GM18505 (cell line): ENCODE measurements at regions not wholly inside any gene's neighbourhood (a gene's known extent, or its start where the extent isn't known, plus 50 kb on each side); places are given as distances from the start of the nearest gene placed in this dataset.

Source experiments
- ATAC-seq: cut with Tn5 transposase; IDR thresholded peaks from one replicate; pipeline ENCODE4 v1.9.1; 2021; ENCODE audit not compliant: unreplicated experiment
- POLR2A ChIP-seq: IDR thresholded peaks from 4 replicates; pipeline ENCODE4 v1.6.1; 2011; ENCODE audit warnings: borderline replicate concordance; ENCODE audit not compliant: insufficient read depth, insufficient read length; ENCODE audit errors: extremely low read depth

DNA sequence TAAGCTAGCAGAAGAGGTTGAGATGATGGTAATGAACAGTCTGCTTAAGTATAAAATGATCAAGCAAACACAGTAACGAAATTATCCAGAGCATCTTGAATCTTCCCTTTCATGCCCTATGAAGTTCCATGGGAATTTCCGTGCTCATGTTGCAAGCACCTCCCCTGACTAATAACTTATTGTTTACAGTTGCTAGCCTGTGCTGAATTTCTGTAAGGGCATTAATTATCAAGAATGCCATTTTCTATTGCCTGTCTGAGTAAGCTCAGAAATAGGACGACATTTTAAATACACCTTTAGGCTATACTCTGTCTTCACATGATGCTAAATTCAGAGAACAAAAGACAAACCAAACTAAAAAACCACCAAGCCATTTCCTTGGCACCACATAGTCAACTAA is 257.5 kb upstream of the LRTM1 start:
- no peak for TF ChIP-seq POLR2A
- ATAC-seq, result no peak

DNA sequence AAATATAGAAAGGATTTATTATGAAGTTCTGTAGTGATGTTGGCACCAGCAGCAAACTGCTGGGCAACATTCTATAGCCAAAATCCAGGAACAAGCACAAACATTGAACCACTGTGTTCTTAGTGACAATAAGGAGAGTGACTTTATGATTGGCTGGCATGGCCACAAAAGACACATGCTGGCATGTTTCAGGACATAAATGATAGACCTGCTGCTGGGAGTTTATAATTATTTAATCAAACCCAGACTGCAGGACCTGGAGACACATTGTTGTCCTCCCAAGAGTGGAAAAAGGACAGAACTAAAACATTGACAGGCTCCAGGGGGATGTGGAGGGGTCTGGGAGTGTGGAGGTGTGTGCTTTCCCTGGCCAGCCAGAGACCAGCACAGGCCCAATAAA is 255.3 kb upstream of the LRTM1 start:
- ATAC-seq, result no peak
- TF ChIP-seq POLR2A, result no peak

GRCh38 chr3:55180936-55181535 is 253.2 kb upstream of the LRTM1 start:
- ATAC-seq, result no peak
- no peak for TF ChIP-seq POLR2A

DNA sequence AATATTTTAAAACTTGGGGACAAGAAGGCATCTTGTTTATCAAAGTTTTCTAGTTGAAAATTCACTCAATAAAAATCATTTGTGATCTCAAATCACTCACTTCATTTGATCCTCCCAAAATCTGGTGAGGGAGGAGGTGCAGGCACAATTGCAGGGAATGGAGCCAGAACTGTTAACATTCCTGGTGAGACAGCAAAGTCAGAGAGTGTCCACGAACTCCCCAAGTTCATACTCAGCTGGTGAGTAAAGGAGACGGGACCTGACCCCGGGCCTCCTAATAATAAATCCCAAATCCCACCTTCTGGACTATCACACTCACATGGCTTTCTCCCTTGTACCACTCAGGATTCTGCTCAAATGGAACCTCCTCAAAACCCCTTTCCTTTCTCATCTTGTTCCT is 252.3 kb upstream of the LRTM1 start:
- no peak for ATAC-seq
- no peak for TF ChIP-seq POLR2A

- no peak for ATAC-seq
- no peak for TF ChIP-seq POLR2A
Observed at GRCh38 chr3:55178336-55178735, 250.5 kb upstream of the LRTM1 start.

DNA sequence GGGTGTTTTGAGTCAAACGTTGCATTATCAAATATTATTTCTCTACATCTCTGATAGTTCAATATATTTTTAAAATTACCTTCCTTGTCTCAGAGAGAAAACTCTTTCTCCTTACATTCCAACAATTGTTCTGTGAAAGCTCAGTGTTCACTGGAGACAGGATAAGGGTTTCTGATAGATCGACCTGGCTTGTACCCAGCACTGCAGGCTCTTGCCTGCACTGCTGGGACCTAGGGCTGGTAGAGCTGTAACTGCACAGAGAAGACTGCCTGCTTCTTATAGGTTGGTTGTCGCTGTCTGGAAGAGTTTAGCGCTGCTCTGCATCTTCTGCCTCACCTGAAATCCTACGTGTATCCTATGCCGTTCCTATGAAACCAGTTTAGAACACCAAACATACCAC is 249.9 kb upstream of the LRTM1 start:
- no peak for TF ChIP-seq POLR2A
- ATAC-seq, result no peak

DNA sequence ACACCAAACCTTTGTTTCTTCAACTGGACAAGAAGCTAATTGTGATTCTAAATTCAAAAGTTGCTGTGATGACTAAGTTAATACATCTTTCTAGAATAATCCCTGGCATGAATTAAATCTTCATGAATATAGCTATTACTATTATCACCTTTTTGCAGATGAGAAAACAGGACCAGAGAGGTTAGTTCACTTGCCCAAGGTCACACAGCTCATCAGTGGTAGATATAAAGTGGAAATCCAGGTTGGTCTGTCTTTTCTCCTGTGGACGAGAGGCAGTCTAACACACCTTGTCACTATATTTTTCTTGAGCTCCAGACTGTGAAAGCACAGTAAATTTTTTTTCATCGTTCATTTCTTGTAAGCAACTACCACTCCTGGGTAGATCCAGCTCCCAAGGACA is 247.6 kb upstream of the LRTM1 start:
- TF ChIP-seq POLR2A, result no peak

GRCh38 chr3:55174747-55175146 is 246.9 kb upstream of the LRTM1 start:
- no peak for ATAC-seq
- no peak for TF ChIP-seq POLR2A

More for the DNA sequence above, 247.6 kb upstream of the LRTM1 start:
- no peak for ATAC-seq

DNA sequence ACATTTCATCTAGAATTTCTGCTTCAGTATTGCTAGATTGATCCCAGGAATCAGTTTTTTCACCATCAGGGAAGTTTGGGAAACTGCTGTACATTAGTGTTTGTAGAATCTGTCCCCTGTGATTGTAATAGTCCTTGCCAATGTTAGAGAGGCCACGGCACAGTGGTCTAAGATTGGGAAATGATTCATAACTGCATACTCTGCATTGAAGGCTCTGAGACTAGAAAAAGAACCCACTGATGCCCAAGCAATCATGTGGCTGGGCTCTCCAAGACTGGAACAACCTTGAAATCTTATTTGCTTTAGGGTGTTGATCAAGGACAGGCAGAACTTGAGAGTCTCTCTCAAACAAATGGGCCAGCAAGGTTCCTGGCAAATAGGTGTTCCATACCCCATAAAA is 245.6 kb upstream of the LRTM1 start:
- no peak for ATAC-seq
- no peak for TF ChIP-seq POLR2A

- no peak for TF ChIP-seq POLR2A
- no peak for ATAC-seq
Observed at GRCh38 chr3:55172913-55173312, 245.1 kb upstream of the LRTM1 start.

DNA sequence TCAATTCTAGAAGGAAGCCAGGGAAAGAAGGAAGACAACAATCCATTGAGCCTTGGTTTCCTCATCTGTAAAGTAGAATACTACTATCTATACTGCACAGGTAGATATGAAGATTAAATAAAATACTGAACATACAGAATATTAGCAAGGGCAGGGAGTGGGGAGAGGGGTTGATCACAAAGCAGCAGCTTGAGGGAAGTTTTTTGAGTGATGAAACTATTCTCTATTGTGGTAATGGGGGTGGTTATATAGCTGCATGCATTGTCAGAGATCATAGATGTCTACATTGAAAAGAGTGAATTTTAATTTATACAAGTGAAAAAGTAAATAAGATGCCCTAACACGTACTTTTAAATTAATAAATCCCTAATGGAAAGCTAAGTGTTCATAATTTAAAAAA is 242.6 kb upstream of the LRTM1 start:
- TF ChIP-seq POLR2A, result no peak
- no peak for ATAC-seq

GRCh38 chr3:55169608-55170072 is 241.8 kb upstream of the LRTM1 start:
- no peak for ATAC-seq
- TF ChIP-seq POLR2A, result no peak

- ATAC-seq, result no peak
Observed at GRCh38 chr3:55169161-55169560, 241.3 kb upstream of the LRTM1 start.

GRCh38 chr3:55167586-55168317 is 239.9 kb upstream of the LRTM1 start:
- no peak for TF ChIP-seq POLR2A
- ATAC-seq, result no peak

More at GRCh38 chr3:55169161-55169560, 241.3 kb upstream of the LRTM1 start:
- TF ChIP-seq POLR2A, result no peak
